ENCODE measurements at regions not wholly inside any gene's neighbourhood (a gene's known extent, or its start where the extent isn't known, plus 50 kb on each side); places are given as distances from the start of the nearest gene placed in this dataset.

GRCh38 chr1:60948486-60948885 lies 133.9 kb upstream of the NFIA start:
- no peak for TF ChIP-seq CTCF (IDR thresholded peaks at IDR 0.05; ENCODE audit: insufficient read depth, low read length)
- no peak for TF ChIP-seq GABPA (IDR thresholded peaks at IDR 0.05; ENCODE audit: low read depth)

Data from HL-60 (cell line).